ENCODE measurements at regions not wholly inside any gene's neighbourhood (a gene's known extent, or its start where the extent isn't known, plus 50 kb on each side); places are given as distances from the start of the nearest gene placed in this dataset.

DNA sequence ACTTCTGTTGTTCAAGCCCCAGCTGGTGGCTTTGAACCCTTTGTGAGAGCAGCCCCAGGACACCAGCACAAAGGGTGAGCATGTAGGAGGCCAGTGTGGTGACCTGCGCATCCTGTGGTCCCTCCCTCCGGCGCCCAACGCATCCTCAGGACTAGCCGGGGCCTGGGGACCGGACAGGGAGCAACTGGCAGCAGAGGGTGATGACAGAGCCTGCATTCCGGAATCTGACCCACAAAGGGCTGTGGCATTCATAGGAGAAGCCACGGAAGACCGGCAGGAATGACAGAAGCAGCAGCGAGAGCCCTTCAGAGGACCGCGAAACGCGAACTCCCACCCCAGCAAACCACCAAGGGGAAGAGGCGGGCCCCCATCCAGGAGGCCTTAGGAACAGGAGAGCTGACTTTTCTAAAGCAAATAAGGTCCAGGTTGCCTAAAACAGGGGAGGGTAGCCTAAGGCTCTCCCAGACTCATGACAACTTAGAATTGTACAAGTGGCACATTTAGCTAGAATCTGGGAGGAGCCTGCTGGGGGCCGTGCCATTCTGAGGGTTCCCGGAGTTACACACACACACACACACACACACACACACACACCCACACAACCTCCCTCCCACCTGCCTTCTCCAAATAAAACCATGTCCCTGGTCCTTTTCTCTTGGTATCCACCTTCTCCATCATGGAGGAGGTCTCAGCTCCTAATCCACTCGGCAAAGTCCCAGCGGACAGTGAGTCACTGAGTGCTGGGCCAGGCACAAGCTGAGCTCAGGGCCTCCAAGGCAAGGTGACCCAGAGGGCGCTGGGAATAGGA is 232.7 kb downstream of the CTTN start:
- Mint-ChIP-seq H3K4me3 (no peak overlapping the region), H3K4me1 (peaks cover 18 to 25% of the 10 kb centered on the region in 2 experiments), H3K36me3 (ENCODE audit: insufficient read depth in 1 of 3, low read depth in 3 of 3) (peaks cover 0 to 2% (median 0%) of the 10 kb centered on the region in 3 experiments; a peak in 1 of 7 replicates), H3K9me3 (no peaks in the 10 kb centered on the region), H3K27ac (no peak overlapping the region; a peak in 1 of 7 replicates), H3K27me3 (ENCODE audit: low read depth) (no peaks in the 10 kb centered on the region; the same call in 1 of the 2 replicates)
- H4K20me1 ChIP-seq (ENCODE audit: control insufficient read depth, insufficient read depth, insufficient read length): no peaks in the 10 kb centered on the region
- no peak overlapping the region for H2AFZ ChIP-seq (ENCODE audit: low read length)
- H4K5ac ChIP-seq (ENCODE audit: insufficient read length, low read depth, low read length): no peak overlapping the region
- H2BK5ac ChIP-seq (ENCODE audit: insufficient read length, low read length): no peak overlapping the region
- no peak overlapping the region for H3K4me2 ChIP-seq (ENCODE audit: insufficient read depth, insufficient read length, low read length)
- peaks cover 2% of the 10 kb centered on the region; the same call in 1 of the 2 replicates for H3K79me2 ChIP-seq (ENCODE audit: insufficient read depth, low read length)
- no CpG with 5 or more reads among the region's 20 CpGs for WGBS (ENCODE audit: extremely low coverage, insufficient read length, low lambda C conversion rate)
- H3K9ac ChIP-seq (ENCODE audit: extremely low read depth, insufficient read length, low read length): no peak overlapping the region
- H3K18ac ChIP-seq (ENCODE audit: insufficient read length, low read depth, low read length): no peak overlapping the region
- no peak overlapping the region for H3K14ac ChIP-seq (ENCODE audit: insufficient read depth, low read length)
- DNase-seq: no peak
- H2BK20ac ChIP-seq (ENCODE audit: low read depth, low read length, poor library complexity, severe bottlenecking): no peak overlapping the region
- no peaks in the 10 kb centered on the region for H3K9me3 ChIP-seq (ENCODE audit: control insufficient read depth, low read depth, low read length)
- no peaks in the 10 kb centered on the region for H3K23me2 ChIP-seq (ENCODE audit: insufficient read length, low read depth, low read length, poor library complexity, severe bottlenecking)
- H3K4me1 ChIP-seq (ENCODE audit: insufficient read depth, low read length): no peaks in the 10 kb centered on the region; the same call in 1 of the 2 replicates
- no peaks in the 10 kb centered on the region for H3K27me3 ChIP-seq (ENCODE audit: insufficient read depth, low read length)
- no peak overlapping the region for H3K56ac ChIP-seq (ENCODE audit: insufficient read length, low read depth, low read length)
- no peak overlapping the region for H3T11ph ChIP-seq (ENCODE audit: low read length)
- H2BK120ac ChIP-seq (ENCODE audit: low read depth, low read length, poor library complexity, severe bottlenecking): no peak overlapping the region
- H3K4ac ChIP-seq (ENCODE audit: low read depth, low read length): no peak overlapping the region
- H4K91ac ChIP-seq (ENCODE audit: insufficient read length, low read depth, low read length): no peak overlapping the region
- no peak overlapping the region for H2BK12ac ChIP-seq (ENCODE audit: insufficient read length, low read depth, low read length)
- H3K23ac ChIP-seq (ENCODE audit: insufficient read length, low read depth, low read length): no peak overlapping the region
- H2BK15ac ChIP-seq (ENCODE audit: low read depth, low read length): no peak overlapping the region
- TF ChIP-seq, protein P1, sequence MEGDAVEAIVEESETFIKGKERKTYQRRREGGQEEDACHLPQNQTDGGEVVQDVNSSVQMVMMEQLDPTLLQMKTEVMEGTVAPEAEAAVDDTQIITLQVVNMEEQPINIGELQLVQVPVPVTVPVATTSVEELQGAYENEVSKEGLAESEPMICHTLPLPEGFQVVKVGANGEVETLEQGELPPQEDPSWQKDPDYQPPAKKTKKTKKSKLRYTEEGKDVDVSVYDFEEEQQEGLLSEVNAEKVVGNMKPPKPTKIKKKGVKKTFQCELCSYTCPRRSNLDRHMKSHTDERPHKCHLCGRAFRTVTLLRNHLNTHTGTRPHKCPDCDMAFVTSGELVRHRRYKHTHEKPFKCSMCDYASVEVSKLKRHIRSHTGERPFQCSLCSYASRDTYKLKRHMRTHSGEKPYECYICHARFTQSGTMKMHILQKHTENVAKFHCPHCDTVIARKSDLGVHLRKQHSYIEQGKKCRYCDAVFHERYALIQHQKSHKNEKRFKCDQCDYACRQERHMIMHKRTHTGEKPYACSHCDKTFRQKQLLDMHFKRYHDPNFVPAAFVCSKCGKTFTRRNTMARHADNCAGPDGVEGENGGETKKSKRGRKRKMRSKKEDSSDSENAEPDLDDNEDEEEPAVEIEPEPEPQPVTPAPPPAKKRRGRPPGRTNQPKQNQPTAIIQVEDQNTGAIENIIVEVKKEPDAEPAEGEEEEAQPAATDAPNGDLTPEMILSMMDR (conservative IDR thresholded peaks at IDR 0.05): no peak
- H2AK5ac ChIP-seq (ENCODE audit: insufficient read length, low read length): no peak overlapping the region
- H3K27ac ChIP-seq (ENCODE audit: insufficient read length, low read depth, low read length): no peak overlapping the region
- H4K8ac ChIP-seq (replicated peaks; ENCODE audit: insufficient read length, low read depth, low read length): no peak overlapping the region
- no peaks in the 10 kb centered on the region for H3K79me1 ChIP-seq (ENCODE audit: insufficient read depth, low read depth, low read length, poor library complexity, severe bottlenecking)
